ENCODE measurements at regions not wholly inside any gene's neighbourhood (a gene's known extent, or its start where the extent isn't known, plus 50 kb on each side); places are given as distances from the start of the nearest gene placed in this dataset.

DNA sequence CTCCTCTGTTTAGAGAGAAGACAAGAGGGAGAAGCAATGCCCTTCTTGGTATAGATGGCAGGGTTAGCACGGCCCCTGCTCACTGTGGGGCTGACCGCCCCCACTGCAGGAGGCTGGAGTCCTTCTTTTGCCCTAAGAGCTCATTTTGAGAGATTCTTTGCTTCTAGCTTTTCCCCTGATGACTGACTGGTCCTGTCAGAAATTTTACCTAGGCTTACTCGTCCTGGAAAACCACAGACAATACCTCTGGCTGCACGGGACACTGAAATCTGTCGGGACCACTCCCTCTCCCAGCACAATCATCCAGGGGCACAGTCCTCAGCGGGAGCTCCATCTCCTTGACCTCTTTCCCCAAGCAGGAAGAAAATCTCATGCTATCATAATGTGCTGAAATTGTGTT, 143.0 kb upstream of the RGMA start:
- H3K9me3 ChIP-seq (ENCODE audit: control insufficient read depth, insufficient read depth, low read length): peaks cover 31% of the 10 kb centered on the region
- ChIA-PET CTCF (no interaction called here), POLR2A (no interaction called here)
- H3K27me3 ChIP-seq (ENCODE audit: control insufficient read depth, insufficient read depth, low read length): no peaks in the 10 kb centered on the region
- TF ChIP-seq, protein P1, sequence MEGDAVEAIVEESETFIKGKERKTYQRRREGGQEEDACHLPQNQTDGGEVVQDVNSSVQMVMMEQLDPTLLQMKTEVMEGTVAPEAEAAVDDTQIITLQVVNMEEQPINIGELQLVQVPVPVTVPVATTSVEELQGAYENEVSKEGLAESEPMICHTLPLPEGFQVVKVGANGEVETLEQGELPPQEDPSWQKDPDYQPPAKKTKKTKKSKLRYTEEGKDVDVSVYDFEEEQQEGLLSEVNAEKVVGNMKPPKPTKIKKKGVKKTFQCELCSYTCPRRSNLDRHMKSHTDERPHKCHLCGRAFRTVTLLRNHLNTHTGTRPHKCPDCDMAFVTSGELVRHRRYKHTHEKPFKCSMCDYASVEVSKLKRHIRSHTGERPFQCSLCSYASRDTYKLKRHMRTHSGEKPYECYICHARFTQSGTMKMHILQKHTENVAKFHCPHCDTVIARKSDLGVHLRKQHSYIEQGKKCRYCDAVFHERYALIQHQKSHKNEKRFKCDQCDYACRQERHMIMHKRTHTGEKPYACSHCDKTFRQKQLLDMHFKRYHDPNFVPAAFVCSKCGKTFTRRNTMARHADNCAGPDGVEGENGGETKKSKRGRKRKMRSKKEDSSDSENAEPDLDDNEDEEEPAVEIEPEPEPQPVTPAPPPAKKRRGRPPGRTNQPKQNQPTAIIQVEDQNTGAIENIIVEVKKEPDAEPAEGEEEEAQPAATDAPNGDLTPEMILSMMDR (IDR thresholded peaks at IDR 0.05; ENCODE audit: low read depth, low read length): no peak
- DNase-seq (ENCODE audit: low read depth, low spot score): no peak
- H3K4me3 ChIP-seq (ENCODE audit: low read depth, low read length): no peak overlapping the region
- no peak overlapping the region for H3K27ac ChIP-seq (ENCODE audit: low read depth, low read length)

DNA sequence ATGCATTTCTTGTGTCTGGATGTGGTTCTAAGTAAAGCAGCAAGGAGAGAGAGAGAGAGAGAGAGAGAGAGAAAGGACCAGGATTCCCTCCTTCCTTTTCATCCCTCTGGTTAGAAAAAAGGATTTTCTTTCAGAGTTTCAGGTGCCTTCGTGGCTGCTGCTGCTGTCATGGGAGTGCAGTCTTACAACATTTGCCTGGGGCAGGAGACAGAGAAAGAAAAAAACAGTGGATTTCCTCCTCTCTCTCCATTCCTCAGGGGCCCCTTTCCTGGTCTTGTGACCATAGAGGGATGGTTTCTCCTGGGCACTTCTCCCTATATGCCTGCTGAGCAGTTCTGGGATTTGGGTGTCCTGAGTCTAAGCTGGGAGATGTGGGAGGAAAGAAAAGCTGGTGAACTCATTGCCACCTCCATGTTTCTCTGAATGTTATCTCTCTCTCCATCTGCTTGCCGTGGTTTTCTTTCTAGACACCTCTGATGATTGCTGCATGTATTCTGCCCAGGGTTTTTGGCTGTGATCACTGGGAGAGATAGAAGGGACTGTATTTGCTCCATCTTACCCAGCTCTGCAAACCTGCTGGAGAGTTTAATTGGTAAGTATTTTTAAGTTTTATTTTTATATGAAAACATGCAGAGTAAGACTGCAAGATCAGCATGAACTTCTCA, 142.4 kb upstream of the RGMA start:
- Histone ChIP-seq H3K27me3 (ENCODE audit: control insufficient read depth, insufficient read depth, low read length) (no peaks in the 10 kb centered on the region), H3K9me3 (ENCODE audit: control insufficient read depth, insufficient read depth, low read length) (peaks cover 31% of the 10 kb centered on the region), H3K4me3 (ENCODE audit: low read depth, low read length) (no peak overlapping the region), H3K27ac (ENCODE audit: low read depth, low read length) (no peak overlapping the region)
- ChIA-PET POLR2A (no interaction called here), CTCF (no interaction called here)
- TF ChIP-seq, protein P1 (IDR thresholded peaks at IDR 0.05; ENCODE audit: low read depth, low read length): no peak
- DNase-seq (ENCODE audit: low read depth, low spot score): no peak

DNA sequence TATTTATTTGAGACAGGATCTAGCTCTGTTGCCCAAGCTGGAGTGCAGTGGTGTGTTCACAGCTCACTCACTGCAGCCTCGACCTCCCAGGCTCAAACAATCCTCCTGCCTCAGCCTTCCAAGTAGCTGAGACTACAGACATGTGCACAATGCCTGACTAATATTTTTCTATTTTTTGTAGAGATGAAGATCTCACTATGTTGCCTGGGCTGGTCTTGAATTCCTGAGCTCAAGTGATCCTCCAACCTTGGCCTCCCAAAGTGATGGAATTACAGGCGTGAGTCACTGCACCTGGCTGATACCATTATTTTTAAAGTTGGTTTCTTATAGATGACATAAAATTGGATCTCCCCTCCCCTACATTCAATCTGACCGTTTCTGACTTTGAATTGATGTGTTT, 139.5 kb upstream of the RGMA start:
- DNase-seq (ENCODE audit: low read depth, low spot score): no peak
- H3K4me3 ChIP-seq (ENCODE audit: low read depth, low read length): no peak overlapping the region
- no peaks in the 10 kb centered on the region for H3K27me3 ChIP-seq (ENCODE audit: control insufficient read depth, insufficient read depth, low read length)
- H3K27ac ChIP-seq (ENCODE audit: low read depth, low read length): no peak overlapping the region
- CTCF ChIA-PET: no interaction called here
- POLR2A ChIA-PET: no interaction called here
- TF ChIP-seq, protein P1 (IDR thresholded peaks at IDR 0.05; ENCODE audit: low read depth, low read length): no peak
- peaks cover 21% of the 10 kb centered on the region for H3K9me3 ChIP-seq (ENCODE audit: control insufficient read depth, insufficient read depth, low read length)

DNA sequence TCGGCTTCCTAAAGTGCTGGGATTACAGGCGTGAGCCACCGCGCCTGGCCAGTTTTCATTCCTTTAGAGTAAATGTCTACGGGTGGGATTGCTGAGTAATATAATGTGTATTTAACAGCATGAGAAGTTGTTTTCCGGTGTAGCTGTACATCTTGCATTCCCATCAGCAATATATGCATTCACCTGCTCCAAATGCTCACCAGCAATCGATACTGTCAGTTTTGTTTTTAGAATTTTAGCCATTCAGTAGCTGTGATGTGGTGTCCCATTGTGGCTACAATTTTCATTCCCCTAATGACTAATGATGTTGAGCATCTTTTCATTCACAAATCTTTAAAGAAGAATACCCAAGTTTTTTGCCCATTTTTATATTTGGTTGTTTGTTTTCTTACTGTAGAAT, 134.8 kb upstream of the RGMA start:
- Histone ChIP-seq H3K27me3 (ENCODE audit: control insufficient read depth, insufficient read depth, low read length) (no peaks in the 10 kb centered on the region), H3K9me3 (ENCODE audit: control insufficient read depth, insufficient read depth, low read length) (peaks cover 10% of the 10 kb centered on the region), H3K4me3 (ENCODE audit: low read depth, low read length) (no peak overlapping the region), H3K27ac (ENCODE audit: low read depth, low read length) (no peak overlapping the region)
- ChIA-PET POLR2A (no interaction called here), CTCF (no interaction called here)
- no peak for DNase-seq (ENCODE audit: low read depth, low spot score)
- TF ChIP-seq, protein P1 (IDR thresholded peaks at IDR 0.05; ENCODE audit: low read depth, low read length): no peak

DNA sequence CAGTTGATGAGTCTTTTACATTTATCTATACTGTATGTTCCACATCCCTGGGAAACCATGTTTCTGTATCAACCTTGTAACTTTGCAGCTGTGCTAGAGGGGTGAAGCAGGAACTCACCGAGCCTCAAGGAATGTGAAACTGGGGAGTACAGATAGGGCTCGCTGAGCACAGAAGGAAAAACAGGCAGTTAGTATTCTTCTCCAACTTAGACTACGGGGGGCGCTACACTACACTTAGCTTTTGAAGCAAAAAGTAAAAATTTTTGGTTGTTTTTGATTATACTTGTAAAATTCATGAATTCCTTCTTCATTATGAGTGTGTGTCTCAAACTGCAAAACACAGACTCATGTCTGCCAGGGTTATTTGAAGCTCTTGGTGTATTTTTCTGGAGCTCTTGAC, 132.7 kb upstream of the RGMA start:
- ChIA-PET POLR2A (no interaction called here), CTCF (no interaction called here)
- Histone ChIP-seq H3K4me3 (ENCODE audit: low read depth, low read length) (no peak overlapping the region), H3K9me3 (ENCODE audit: control insufficient read depth, insufficient read depth, low read length) (peaks cover 4% of the 10 kb centered on the region), H3K27me3 (ENCODE audit: control insufficient read depth, insufficient read depth, low read length) (no peaks in the 10 kb centered on the region), H3K27ac (ENCODE audit: low read depth, low read length) (no peak overlapping the region)
- no peak for DNase-seq (ENCODE audit: low read depth, low spot score)
- TF ChIP-seq, protein P1 (IDR thresholded peaks at IDR 0.05; ENCODE audit: low read depth, low read length): no peak

Data from AG04450 (cell line).